ENCODE measurements at regions not wholly inside any gene's neighbourhood (a gene's known extent, or its start where the extent isn't known, plus 50 kb on each side); places are given as distances from the start of the nearest gene placed in this dataset.

DNA sequence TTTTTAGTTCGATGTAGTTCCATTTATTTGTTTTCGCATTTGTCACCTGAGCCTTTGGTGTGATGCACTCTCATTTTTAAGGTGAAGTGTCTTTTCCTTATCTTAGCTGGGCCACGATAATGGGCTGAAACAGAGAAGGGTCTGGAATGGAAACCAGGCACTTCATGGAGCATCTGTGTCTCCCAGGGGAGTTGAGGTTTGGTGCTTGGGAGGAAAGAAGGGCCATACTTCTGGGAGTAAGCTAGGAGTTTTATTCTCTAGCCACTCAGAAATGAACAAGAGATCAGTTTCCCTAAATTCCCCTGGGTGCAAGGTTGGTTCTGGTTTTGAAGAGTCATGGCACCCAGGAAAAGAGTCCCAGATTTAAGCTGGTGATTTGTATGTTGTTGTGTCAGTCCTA lies 179.4 kb upstream of the CXCR4 start:
- in situ Hi-C loops (cut with HindIII; ENCODE audit: low pct_unique_long_range_greater_than_20kb, low sequenced_read_pairs), result no loop called here
- no TSS peak for BruUV-seq (replicated peaks)
- H3K9me3 ChIP-seq (ENCODE audit: control insufficient read depth, insufficient read depth, low read depth, low read length), result no peaks in the 10 kb centered on the region
- intact Hi-C loops (cut with micrococcal nuclease; ENCODE audit: unreplicated experiment), result no loop called here
- no peak overlapping the region for H3K4me3 ChIP-seq (ENCODE audit: low read depth in 2 of 2, low read length in 2 of 2)
- ChIA-PET CTCF (no interaction called here), POLR2A (no interaction called here)
- no peak for ATAC-seq
- H3K27me3 ChIP-seq (ENCODE audit: control insufficient read depth, insufficient read depth, low read length), result no peaks in the 10 kb centered on the region
- TF ChIP-seq SIN3A (IDR thresholded peaks at IDR 0.05; ENCODE audit: borderline replicate concordance, insufficient read depth, low read depth, low read length), result no peak
- TF ChIP-seq, protein P1, sequence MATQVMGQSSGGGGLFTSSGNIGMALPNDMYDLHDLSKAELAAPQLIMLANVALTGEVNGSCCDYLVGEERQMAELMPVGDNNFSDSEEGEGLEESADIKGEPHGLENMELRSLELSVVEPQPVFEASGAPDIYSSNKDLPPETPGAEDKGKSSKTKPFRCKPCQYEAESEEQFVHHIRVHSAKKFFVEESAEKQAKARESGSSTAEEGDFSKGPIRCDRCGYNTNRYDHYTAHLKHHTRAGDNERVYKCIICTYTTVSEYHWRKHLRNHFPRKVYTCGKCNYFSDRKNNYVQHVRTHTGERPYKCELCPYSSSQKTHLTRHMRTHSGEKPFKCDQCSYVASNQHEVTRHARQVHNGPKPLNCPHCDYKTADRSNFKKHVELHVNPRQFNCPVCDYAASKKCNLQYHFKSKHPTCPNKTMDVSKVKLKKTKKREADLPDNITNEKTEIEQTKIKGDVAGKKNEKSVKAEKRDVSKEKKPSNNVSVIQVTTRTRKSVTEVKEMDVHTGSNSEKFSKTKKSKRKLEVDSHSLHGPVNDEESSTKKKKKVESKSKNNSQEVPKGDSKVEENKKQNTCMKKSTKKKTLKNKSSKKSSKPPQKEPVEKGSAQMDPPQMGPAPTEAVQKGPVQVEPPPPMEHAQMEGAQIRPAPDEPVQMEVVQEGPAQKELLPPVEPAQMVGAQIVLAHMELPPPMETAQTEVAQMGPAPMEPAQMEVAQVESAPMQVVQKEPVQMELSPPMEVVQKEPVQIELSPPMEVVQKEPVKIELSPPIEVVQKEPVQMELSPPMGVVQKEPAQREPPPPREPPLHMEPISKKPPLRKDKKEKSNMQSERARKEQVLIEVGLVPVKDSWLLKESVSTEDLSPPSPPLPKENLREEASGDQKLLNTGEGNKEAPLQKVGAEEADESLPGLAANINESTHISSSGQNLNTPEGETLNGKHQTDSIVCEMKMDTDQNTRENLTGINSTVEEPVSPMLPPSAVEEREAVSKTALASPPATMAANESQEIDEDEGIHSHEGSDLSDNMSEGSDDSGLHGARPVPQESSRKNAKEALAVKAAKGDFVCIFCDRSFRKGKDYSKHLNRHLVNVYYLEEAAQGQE (IDR thresholded peaks at IDR 0.05; ENCODE audit: insufficient read depth in 1 of 2, low read depth in 2 of 2, low read length in 1 of 2), result no peak
- TF ChIP-seq POLR2AphosphoS5 (IDR thresholded peaks at IDR 0.05; ENCODE audit: low read depth, low read length), result no peak
- TF ChIP-seq, protein P2, sequence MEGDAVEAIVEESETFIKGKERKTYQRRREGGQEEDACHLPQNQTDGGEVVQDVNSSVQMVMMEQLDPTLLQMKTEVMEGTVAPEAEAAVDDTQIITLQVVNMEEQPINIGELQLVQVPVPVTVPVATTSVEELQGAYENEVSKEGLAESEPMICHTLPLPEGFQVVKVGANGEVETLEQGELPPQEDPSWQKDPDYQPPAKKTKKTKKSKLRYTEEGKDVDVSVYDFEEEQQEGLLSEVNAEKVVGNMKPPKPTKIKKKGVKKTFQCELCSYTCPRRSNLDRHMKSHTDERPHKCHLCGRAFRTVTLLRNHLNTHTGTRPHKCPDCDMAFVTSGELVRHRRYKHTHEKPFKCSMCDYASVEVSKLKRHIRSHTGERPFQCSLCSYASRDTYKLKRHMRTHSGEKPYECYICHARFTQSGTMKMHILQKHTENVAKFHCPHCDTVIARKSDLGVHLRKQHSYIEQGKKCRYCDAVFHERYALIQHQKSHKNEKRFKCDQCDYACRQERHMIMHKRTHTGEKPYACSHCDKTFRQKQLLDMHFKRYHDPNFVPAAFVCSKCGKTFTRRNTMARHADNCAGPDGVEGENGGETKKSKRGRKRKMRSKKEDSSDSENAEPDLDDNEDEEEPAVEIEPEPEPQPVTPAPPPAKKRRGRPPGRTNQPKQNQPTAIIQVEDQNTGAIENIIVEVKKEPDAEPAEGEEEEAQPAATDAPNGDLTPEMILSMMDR (IDR thresholded peaks at IDR 0.05), result no peak
- TF ChIP-seq TCF7L2 (IDR thresholded peaks at IDR 0.05; ENCODE audit: low read depth, low read length), result no peak
- no peaks in the 10 kb centered on the region for H3K4me1 ChIP-seq (ENCODE audit: control insufficient read depth, insufficient read depth, low read length)
- no peak for DNase-seq (ENCODE audit: low read depth, low spot score)
- no peaks in the 10 kb centered on the region for H3K36me3 ChIP-seq (ENCODE audit: control insufficient read depth, insufficient read depth, low read length)
- no peak overlapping the region for H3K27ac ChIP-seq (ENCODE audit: low read length)

- Histone ChIP-seq H3K27ac (ENCODE audit: low read length) (no peak overlapping the region), H3K4me1 (ENCODE audit: control insufficient read depth, insufficient read depth, low read length) (no peaks in the 10 kb centered on the region), H3K27me3 (ENCODE audit: control insufficient read depth, insufficient read depth, low read length) (no peaks in the 10 kb centered on the region), H3K36me3 (ENCODE audit: control insufficient read depth, insufficient read depth, low read length) (no peaks in the 10 kb centered on the region), H3K4me3 (ENCODE audit: low read depth in 2 of 2, low read length in 2 of 2) (no peak overlapping the region), H3K9me3 (ENCODE audit: control insufficient read depth, insufficient read depth, low read depth, low read length) (no peaks in the 10 kb centered on the region)
- TF ChIP-seq SIN3A (IDR thresholded peaks at IDR 0.05; ENCODE audit: borderline replicate concordance, insufficient read depth, low read depth, low read length) (no peak), POLR2AphosphoS5 (IDR thresholded peaks at IDR 0.05; ENCODE audit: low read depth, low read length) (no peak), TCF7L2 (IDR thresholded peaks at IDR 0.05; ENCODE audit: low read depth, low read length) (no peak)
- TF ChIP-seq, protein P1 (IDR thresholded peaks at IDR 0.05; ENCODE audit: insufficient read depth in 1 of 2, low read depth in 2 of 2, low read length in 1 of 2), result no peak
- TF ChIP-seq, protein P2 (IDR thresholded peaks at IDR 0.05), result no peak
- POLR2A ChIA-PET, result interaction anchor here (0.6 kb wide), 1 partner anchor 385 kb away, joined by 3 read pairs; no protein-coding TSS in a partner anchor
- DNase-seq (ENCODE audit: low read depth, low spot score) (no peak), ATAC-seq (no peak)
- intact Hi-C loops (cut with micrococcal nuclease; ENCODE audit: unreplicated experiment) (no loop called here), in situ Hi-C loops (cut with HindIII; ENCODE audit: low pct_unique_long_range_greater_than_20kb, low sequenced_read_pairs) (no loop called here)
- BruUV-seq (replicated peaks), result no TSS peak
- CTCF ChIA-PET, result no interaction called here
These were observed 177.2 kb upstream of the CXCR4 start for GRCh38 chr2:136295168-136295567.
